ENCODE measurements at regions not wholly inside any gene's neighbourhood (a gene's known extent, or its start where the extent isn't known, plus 50 kb on each side); places are given as distances from the start of the nearest gene placed in this dataset.
"Not testable (repeated sequence)": the region's sequence is repeated elsewhere in the genome, so short reads cannot be mapped to it uniquely, and the experiment has no call there.

- TF ChIP-seq CTCF (conservative IDR thresholded peaks at IDR 0.05; ENCODE audit: low read length); EZH2phosphoT487 (IDR thresholded peaks at IDR 0.05; ENCODE audit: borderline replicate concordance): not testable (repeated sequence)
These were observed 95.6 kb upstream of the PTGDR start for GRCh38 chr14:52171932-52172331.
